ENCODE measurements at regions not wholly inside any gene's neighbourhood (a gene's known extent, or its start where the extent isn't known, plus 50 kb on each side); places are given as distances from the start of the nearest gene placed in this dataset.

GRCh38 chr12:100715976-100716944, 78.3 kb upstream of the ANO4 start:
- peaks cover 0 to 9% (median 0%) of the 10 kb centered on the region in 7 donors for H3K9me3 Mint-ChIP-seq
- H3K27ac Mint-ChIP-seq = no peak overlapping the region
- no peak for DNase-seq
- H3K36me3 Mint-ChIP-seq = peaks cover 0 to 4% of the 10 kb centered on the region in 2 donors
- no peak for TF ChIP-seq CTCF (IDR thresholded peaks at IDR 0.05)
- H3K27ac ChIP-seq (ENCODE audit: low read depth in 1 of 2, low read length in 2 of 2) = no peak overlapping the region
- H3K9ac ChIP-seq (ENCODE audit: insufficient read depth, low read length, poor library complexity, severe bottlenecking) = no peak overlapping the region
- peaks cover 8% of the 10 kb centered on the region for H3K4me1 Mint-ChIP-seq
- H3K4me2 ChIP-seq (replicated peaks; ENCODE audit: extremely low read depth, low read length, poor library complexity, severe bottlenecking) = peak overlapping the region; percentile 27
- peaks cover 59 to 73% (median 68%) of the 10 kb centered on the region in 3 donors for H3K27me3 Mint-ChIP-seq (ENCODE audit: low read depth in 3 of 3)
- WGBS (ENCODE audit: insufficient coverage) = 33% methylated on average over 46 of the region's 55 CpGs
- peak overlapping the region in 1 of 2 donors; percentile 77 for H3K4me3 Mint-ChIP-seq
- no peaks in the 10 kb centered on the region for H4K20me1 ChIP-seq (ENCODE audit: insufficient read depth, low read length)
- intact Hi-C loops (cut with micrococcal nuclease) = no loop called here
- no peak overlapping the region for H2AFZ ChIP-seq (ENCODE audit: insufficient read depth, low read depth, low read length, poor library complexity, severe bottlenecking)
- no peaks in the 10 kb centered on the region for H3K36me3 ChIP-seq (replicated peaks in 1 of 2; ENCODE audit: control insufficient read depth in 1 of 2, insufficient read depth in 2 of 2, low read length in 2 of 2)
- H3K9me3 ChIP-seq (replicated peaks in 1 of 2; ENCODE audit: control insufficient read depth in 1 of 2, insufficient read depth in 1 of 2, low read length in 2 of 2) = peaks cover 0 to 11% of the 10 kb centered on the region in 2 donors
- peak overlapping the region in 1 of 3 experiments; percentile 17 for H3K4me3 ChIP-seq (replicated peaks in 1 of 3; ENCODE audit: low read depth in 2 of 3, low read length in 3 of 3)
- no peaks in the 10 kb centered on the region for H3K79me2 ChIP-seq (ENCODE audit: insufficient read depth, low read length)
- peaks cover 42 to 68% of the 10 kb centered on the region in 2 donors for H3K27me3 ChIP-seq (ENCODE audit: control insufficient read depth in 2 of 2, insufficient read depth in 2 of 2, low read length in 2 of 2)
- H3K4me1 ChIP-seq (ENCODE audit: control insufficient read depth in 1 of 2, insufficient read depth in 2 of 2, low read length in 2 of 2) = peaks cover 0 to 7% of the 10 kb centered on the region in 2 donors

- no peak for TF ChIP-seq CTCF (IDR thresholded peaks at IDR 0.05)
- no peak for DNase-seq
- intact Hi-C loops (cut with micrococcal nuclease) = no loop called here
- H3K4me3 ChIP-seq (replicated peaks in 1 of 3; ENCODE audit: low read depth in 2 of 3, low read length in 3 of 3) = peak overlapping the region in 1 of 3 experiments; percentile 17
- Mint-ChIP-seq H3K36me3 (peaks cover 0 to 4% of the 10 kb centered on the region in 2 donors), H3K4me1 (peaks cover 8% of the 10 kb centered on the region), H3K9me3 (peaks cover 0 to 9% (median 1%) of the 10 kb centered on the region in 7 donors), H3K4me3 (peak overlapping the region; percentile 42 to 77), H3K27me3 (ENCODE audit: low read depth in 3 of 3) (peaks cover 61 to 77% (median 68%) of the 10 kb centered on the region in 3 donors), H3K27ac (no peak overlapping the region)
- no peak overlapping the region for H2AFZ ChIP-seq (ENCODE audit: insufficient read depth, low read depth, low read length, poor library complexity, severe bottlenecking)
- H3K79me2 ChIP-seq (ENCODE audit: insufficient read depth, low read length) = no peaks in the 10 kb centered on the region
- peaks cover 42 to 76% of the 10 kb centered on the region in 2 donors for H3K27me3 ChIP-seq (ENCODE audit: control insufficient read depth in 2 of 2, insufficient read depth in 2 of 2, low read length in 2 of 2)
- H3K27ac ChIP-seq (ENCODE audit: low read depth in 1 of 2, low read length in 2 of 2) = no peak overlapping the region
- H3K9me3 ChIP-seq (replicated peaks in 1 of 2; ENCODE audit: control insufficient read depth in 1 of 2, insufficient read depth in 1 of 2, low read length in 2 of 2) = peaks cover 0 to 11% of the 10 kb centered on the region in 2 donors
- H4K20me1 ChIP-seq (ENCODE audit: insufficient read depth, low read length) = no peaks in the 10 kb centered on the region
- 2% methylated on average over 99 of the region's 100 CpGs for WGBS (ENCODE audit: insufficient coverage)
- no peak overlapping the region for H3K9ac ChIP-seq (ENCODE audit: insufficient read depth, low read length, poor library complexity, severe bottlenecking)
- no peaks in the 10 kb centered on the region for H3K36me3 ChIP-seq (replicated peaks in 1 of 2; ENCODE audit: control insufficient read depth in 1 of 2, insufficient read depth in 2 of 2, low read length in 2 of 2)
- peaks cover 0 to 7% of the 10 kb centered on the region in 2 donors for H3K4me1 ChIP-seq (ENCODE audit: control insufficient read depth in 1 of 2, insufficient read depth in 2 of 2, low read length in 2 of 2)
- H3K4me2 ChIP-seq (replicated peaks; ENCODE audit: extremely low read depth, low read length, poor library complexity, severe bottlenecking) = peak overlapping the region; percentile 27
These were observed 77.4 kb upstream of the ANO4 start for GRCh38 chr12:100716945-100717732.
